ENCODE measurements at regions not wholly inside any gene's neighbourhood (a gene's known extent, or its start where the extent isn't known, plus 50 kb on each side); places are given as distances from the start of the nearest gene placed in this dataset.

- TF ChIP-seq CTCF (IDR thresholded peaks at IDR 0.05) (no peak), EZH2 (IDR thresholded peaks at IDR 0.05; ENCODE audit: borderline replicate concordance, insufficient read depth, low read depth, low read length, poor library complexity, severe bottlenecking) (no peak)
Measured at GRCh38 chr4:30341731-30342130, 378.4 kb upstream of the PCDH7 start.

Data from B cell (primary cell).